HEK293 (cell line): ENCODE measurements at regions not wholly inside any gene's neighbourhood (a gene's known extent, or its start where the extent isn't known, plus 50 kb on each side); places are given as distances from the start of the nearest gene placed in this dataset.

Source experiments
- CTCF ChIA-PET: fragments of 350-600 bp; formaldehyde crosslinking; extraction: SDS; loops from one replicate; lab custom pipeline; 2021; ENCODE audit warnings: antibody characterized with exemption; lab: Yijun Ruan, JAX
- POLR2A ChIA-PET: fragments of 300-600 bp; formaldehyde crosslinking; extraction: SDS; loops from one replicate; lab custom pipeline; 2020; ENCODE audit warnings: antibody characterized with exemption, inconsistent platforms; lab: Yijun Ruan, JAX
- H3K27ac ChIP-seq: fragments of 200-500 bp; sonication (Bioruptor generic); 2 replicates; pipeline ENCODE4 v1.5.1; 2014; ENCODE audit warnings: low read depth, low read length, control low read depth, inconsistent platforms; ENCODE audit errors: extremely low read depth
- H3K36me3 ChIP-seq, 2 experiments: fragments of 200-500 bp in 1 of 2; sonication (Bioruptor generic) in 1 of 2; 1 replicate in 1 of 2; 2 replicates in 1 of 2; pipeline ENCODE4 v1.5.1; 2014 to 2017; ENCODE audit warnings: inconsistent platforms in 2 of 2, low read length in 2 of 2; ENCODE audit not compliant: control insufficient read depth in 2 of 2, insufficient read depth in 1 of 2
- H3K4me1 ChIP-seq: fragments of 200-500 bp; sonication (Bioruptor generic); 2 replicates; pipeline ENCODE4 v1.5.1; 2014; ENCODE audit warnings: mild to moderate bottlenecking, low read length, inconsistent platforms; ENCODE audit not compliant: control insufficient read depth, insufficient read depth
- H3K4me3 ChIP-seq: 2 replicates; pipeline ENCODE4 v1.5.1; 2011; ENCODE audit warnings: low read depth, mild to moderate bottlenecking, control low read depth, low read length, moderate library complexity
- H3K9me3 ChIP-seq: fragments of 200-500 bp; sonication (Bioruptor generic); 2 replicates; pipeline ENCODE4 v1.5.1; 2014; ENCODE audit warnings: low read depth, low read length, inconsistent platforms; ENCODE audit not compliant: control insufficient read depth, insufficient read depth
- BCL11A ChIP-seq: fragments of 450-650 bp; formaldehyde crosslinking; IDR thresholded peaks from 2 replicates; pipeline ENCODE4 v1.5.1; 2016; ENCODE audit warnings: low read depth, missing biosample characterization, missing genetic modification characterization
- FEZF1 ChIP-seq: fragments of 450-650 bp; formaldehyde crosslinking; IDR thresholded peaks from 2 replicates; pipeline ENCODE4 v1.5.1; 2016; ENCODE audit warnings: missing biosample characterization, missing genetic modification characterization
- GFI1B ChIP-seq: fragments of 450-650 bp; formaldehyde crosslinking; IDR thresholded peaks from 2 replicates; pipeline ENCODE4 v1.5.1; 2016; ENCODE audit warnings: missing biosample characterization, missing genetic modification characterization
- HOXD13 ChIP-seq: sonication (generic); formaldehyde crosslinking; IDR thresholded peaks from 2 replicates; pipeline ENCODE4 v1.8.0; 2022; ENCODE audit warnings: missing genetic modification reagents, borderline replicate concordance
- IKZF3 ChIP-seq: fragments of 450-650 bp; IDR thresholded peaks from 2 replicates; pipeline ENCODE4 v1.5.0; 2018; ENCODE audit warnings: missing biosample characterization, mild to moderate bottlenecking, missing genetic modification characterization, moderate library complexity
- KLF16 ChIP-seq: fragments of 450-650 bp; formaldehyde crosslinking; IDR thresholded peaks from 2 replicates; pipeline ENCODE4 v1.5.1; 2017; ENCODE audit warnings: missing biosample characterization, missing genetic modification characterization
- KLF8 ChIP-seq: fragments of 450-650 bp; formaldehyde crosslinking; IDR thresholded peaks from 2 replicates; pipeline ENCODE4 v1.5.1; 2016; ENCODE audit warnings: missing biosample characterization, missing genetic modification characterization
- OSR2 ChIP-seq: fragments of 450-650 bp; formaldehyde crosslinking; IDR thresholded peaks from 2 replicates; pipeline ENCODE4 v1.5.1; 2016; ENCODE audit warnings: missing biosample characterization, missing genetic modification characterization
- WT1 ChIP-seq: fragments of 450-650 bp; formaldehyde crosslinking; IDR thresholded peaks from 2 replicates; pipeline ENCODE4 v1.5.1; 2016; ENCODE audit warnings: missing biosample characterization, missing genetic modification characterization
- ZBTB17 ChIP-seq: fragments of 450-650 bp; formaldehyde crosslinking; IDR thresholded peaks from 2 replicates; pipeline ENCODE4 v1.5.1; 2016; ENCODE audit warnings: missing biosample characterization, missing genetic modification characterization
- ZFP41 ChIP-seq: fragments of 450-650 bp; formaldehyde crosslinking; IDR thresholded peaks from 2 replicates; pipeline ENCODE4 v1.5.1; 2016; ENCODE audit warnings: missing biosample characterization, missing genetic modification characterization, borderline replicate concordance
- ZNF10 ChIP-seq: fragments of 450-650 bp; formaldehyde crosslinking; IDR thresholded peaks from 2 replicates; pipeline ENCODE4 v1.5.1; 2017; ENCODE audit warnings: missing biosample characterization, missing genetic modification characterization
- ZNF266 ChIP-seq: fragments of 450-650 bp; formaldehyde crosslinking; IDR thresholded peaks from 2 replicates; pipeline ENCODE4 v1.5.1; 2016; ENCODE audit warnings: missing biosample characterization, missing genetic modification characterization, low read depth
- ZNF37A ChIP-seq: fragments of 450-650 bp; IDR thresholded peaks from 2 replicates; pipeline ENCODE4 v1.5.1; 2018; ENCODE audit warnings: missing biosample characterization, missing genetic modification characterization
- ZNF404 ChIP-seq: fragments of 450-650 bp; formaldehyde crosslinking; IDR thresholded peaks from 2 replicates; pipeline ENCODE4 v1.5.1; 2017; ENCODE audit warnings: missing biosample characterization, missing genetic modification characterization
- ZNF510 ChIP-seq: fragments of 450-650 bp; formaldehyde crosslinking; IDR thresholded peaks from 2 replicates; pipeline ENCODE4 v1.5.1; 2018; ENCODE audit warnings: mild to moderate bottlenecking, missing genetic modification characterization, missing biosample characterization; ENCODE audit not compliant: insufficient replicate concordance
- ZNF521 ChIP-seq: fragments of 450-650 bp; formaldehyde crosslinking; IDR thresholded peaks from 2 replicates; pipeline ENCODE4 v1.5.1; 2017; ENCODE audit warnings: missing biosample characterization, mild to moderate bottlenecking, missing genetic modification characterization
- ZNF621 ChIP-seq: fragments of 450-650 bp; formaldehyde crosslinking; IDR thresholded peaks from 2 replicates; pipeline ENCODE4 v1.5.1; 2017; ENCODE audit warnings: missing biosample characterization, missing genetic modification characterization
- ZNF654 ChIP-seq: fragments of 450-650 bp; formaldehyde crosslinking; IDR thresholded peaks from 2 replicates; pipeline ENCODE4 v1.5.1; 2016; ENCODE audit warnings: low read depth, missing biosample characterization, missing genetic modification characterization
- ZNF658 ChIP-seq: fragments of 450-650 bp; formaldehyde crosslinking; IDR thresholded peaks from 2 replicates; pipeline ENCODE4; 2016; ENCODE audit warnings: missing biosample characterization, missing genetic modification characterization
- ZNF830 ChIP-seq: fragments of 450-650 bp; IDR thresholded peaks from 2 replicates; pipeline ENCODE4 v1.5.0; 2018; ENCODE audit warnings: missing biosample characterization, missing genetic modification characterization, low read depth, mild to moderate bottlenecking, moderate library complexity
- TF ChIP-seq, protein P1 (sequence below): fragments of 450-650 bp; formaldehyde crosslinking; IDR thresholded peaks from 2 replicates; pipeline ENCODE4 v1.5.1; 2016; ENCODE audit warnings: missing biosample characterization, missing genetic modification characterization
- TF ChIP-seq, protein P2 (sequence below): fragments of 450-650 bp; formaldehyde crosslinking; IDR thresholded peaks from 2 replicates; pipeline ENCODE4 v1.5.1; 2016; ENCODE audit warnings: missing biosample characterization, missing genetic modification characterization
- TF ChIP-seq, protein P3 (sequence below): fragments of 450-650 bp; formaldehyde crosslinking; IDR thresholded peaks from 2 replicates; pipeline ENCODE4 v1.5.1; 2016; ENCODE audit warnings: missing biosample characterization, missing genetic modification characterization
- TF ChIP-seq, protein P4 (sequence below): fragments of 450-650 bp; formaldehyde crosslinking; IDR thresholded peaks from 2 replicates; pipeline ENCODE4 v1.5.1; 2016; ENCODE audit warnings: missing biosample characterization, missing genetic modification characterization
- TF ChIP-seq, protein P5 (sequence below): fragments of 450-650 bp; formaldehyde crosslinking; IDR thresholded peaks from 2 replicates; pipeline ENCODE4 v1.5.1; 2016; ENCODE audit warnings: missing biosample characterization, missing genetic modification characterization, low read depth

DNA sequence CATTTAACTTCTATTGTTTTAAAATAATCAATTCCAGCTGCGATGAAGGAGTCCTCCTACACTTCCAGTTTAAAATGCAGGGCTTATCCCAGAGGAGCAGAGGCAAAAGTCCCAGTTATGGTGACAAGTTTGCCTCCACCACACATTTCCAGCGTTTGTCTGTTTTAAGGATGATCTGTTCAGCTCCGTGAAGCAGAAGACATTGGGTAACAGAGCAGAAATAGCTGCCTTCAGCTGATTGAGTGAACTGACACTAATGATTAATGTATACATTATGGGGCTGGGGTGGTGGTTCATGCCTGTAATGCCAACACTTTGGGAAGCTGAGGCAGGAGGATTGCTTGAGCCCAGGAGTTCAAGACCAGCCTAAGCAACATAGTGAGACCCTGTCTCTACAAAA is 127.6 kb downstream of the HSD17B3 start:
- Histone ChIP-seq H3K4me1 (no peaks in the 10 kb centered on the region), H3K27ac (no peak overlapping the region), H3K9me3 (no peaks in the 10 kb centered on the region), H3K36me3 (no peaks in the 10 kb centered on the region), H3K4me3 (no peak overlapping the region)
- TF ChIP-seq GFI1B (tag by site-specific recombination) (no peak), ZNF404 (no peak), ZNF830 (tag by site-specific recombination) (no peak), OSR2 (tag by site-specific recombination) (no peak), ZBTB17 (tag by site-specific recombination) (no peak), KLF8 (tag by site-specific recombination) (no peak), ZNF37A (tag by site-specific recombination) (no peak), HOXD13 (CRISPR knock-in tag) (no peak)
- TF ChIP-seq, protein P1, sequence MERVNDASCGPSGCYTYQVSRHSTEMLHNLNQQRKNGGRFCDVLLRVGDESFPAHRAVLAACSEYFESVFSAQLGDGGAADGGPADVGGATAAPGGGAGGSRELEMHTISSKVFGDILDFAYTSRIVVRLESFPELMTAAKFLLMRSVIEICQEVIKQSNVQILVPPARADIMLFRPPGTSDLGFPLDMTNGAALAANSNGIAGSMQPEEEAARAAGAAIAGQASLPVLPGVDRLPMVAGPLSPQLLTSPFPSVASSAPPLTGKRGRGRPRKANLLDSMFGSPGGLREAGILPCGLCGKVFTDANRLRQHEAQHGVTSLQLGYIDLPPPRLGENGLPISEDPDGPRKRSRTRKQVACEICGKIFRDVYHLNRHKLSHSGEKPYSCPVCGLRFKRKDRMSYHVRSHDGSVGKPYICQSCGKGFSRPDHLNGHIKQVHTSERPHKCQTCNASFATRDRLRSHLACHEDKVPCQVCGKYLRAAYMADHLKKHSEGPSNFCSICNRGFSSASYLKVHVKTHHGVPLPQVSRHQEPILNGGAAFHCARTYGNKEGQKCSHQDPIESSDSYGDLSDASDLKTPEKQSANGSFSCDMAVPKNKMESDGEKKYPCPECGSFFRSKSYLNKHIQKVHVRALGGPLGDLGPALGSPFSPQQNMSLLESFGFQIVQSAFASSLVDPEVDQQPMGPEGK (tag by site-specific recombination): no peak
- TF ChIP-seq, protein P2, sequence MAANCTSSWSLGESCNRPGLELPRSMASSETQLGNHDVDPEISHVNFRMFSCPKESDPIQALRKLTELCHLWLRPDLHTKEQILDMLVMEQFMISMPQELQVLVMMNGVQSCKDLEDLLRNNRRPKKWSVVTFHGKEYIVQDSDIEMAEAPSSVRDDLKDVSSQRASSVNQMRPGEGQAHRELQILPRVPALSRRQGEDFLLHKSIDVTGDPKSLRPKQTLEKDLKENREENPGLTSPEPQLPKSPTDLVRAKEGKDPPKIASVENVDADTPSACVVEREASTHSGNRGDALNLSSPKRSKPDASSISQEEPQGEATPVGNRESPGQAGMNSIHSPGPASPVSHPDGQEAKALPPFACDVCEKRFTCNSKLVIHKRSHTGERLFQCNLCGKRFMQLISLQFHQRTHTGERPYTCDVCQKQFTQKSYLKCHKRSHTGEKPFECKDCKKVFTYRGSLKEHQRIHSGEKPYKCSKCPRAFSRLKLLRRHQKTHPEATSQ (tag by site-specific recombination): no peak
- POLR2A ChIA-PET: no interaction called here
- CTCF ChIA-PET: interaction anchor here (0.8 kb wide), 1 partner anchor 9 kb away, joined by 4 read pairs; no protein-coding TSS in a partner anchor

DNA sequence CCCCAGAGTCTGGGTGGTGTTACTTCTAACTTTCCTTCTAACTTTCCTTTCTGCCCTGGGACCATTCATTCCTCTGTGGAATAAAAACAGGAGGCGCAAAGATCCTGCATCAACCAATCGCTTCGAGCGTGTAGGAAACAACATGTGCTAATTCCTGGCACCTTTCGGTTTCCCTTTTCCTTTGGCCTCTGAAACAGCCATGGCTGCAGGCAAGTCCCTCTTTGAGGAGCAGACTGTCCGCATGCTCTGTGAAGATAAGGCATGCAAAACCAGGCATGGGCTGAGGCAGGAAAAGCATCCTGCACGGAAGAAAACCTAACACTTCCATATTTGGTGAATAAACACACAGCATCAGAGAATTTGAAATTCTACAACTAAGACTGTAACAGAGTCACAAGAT is 128.3 kb downstream of the HSD17B3 start:
- TF ChIP-seq, protein P3, sequence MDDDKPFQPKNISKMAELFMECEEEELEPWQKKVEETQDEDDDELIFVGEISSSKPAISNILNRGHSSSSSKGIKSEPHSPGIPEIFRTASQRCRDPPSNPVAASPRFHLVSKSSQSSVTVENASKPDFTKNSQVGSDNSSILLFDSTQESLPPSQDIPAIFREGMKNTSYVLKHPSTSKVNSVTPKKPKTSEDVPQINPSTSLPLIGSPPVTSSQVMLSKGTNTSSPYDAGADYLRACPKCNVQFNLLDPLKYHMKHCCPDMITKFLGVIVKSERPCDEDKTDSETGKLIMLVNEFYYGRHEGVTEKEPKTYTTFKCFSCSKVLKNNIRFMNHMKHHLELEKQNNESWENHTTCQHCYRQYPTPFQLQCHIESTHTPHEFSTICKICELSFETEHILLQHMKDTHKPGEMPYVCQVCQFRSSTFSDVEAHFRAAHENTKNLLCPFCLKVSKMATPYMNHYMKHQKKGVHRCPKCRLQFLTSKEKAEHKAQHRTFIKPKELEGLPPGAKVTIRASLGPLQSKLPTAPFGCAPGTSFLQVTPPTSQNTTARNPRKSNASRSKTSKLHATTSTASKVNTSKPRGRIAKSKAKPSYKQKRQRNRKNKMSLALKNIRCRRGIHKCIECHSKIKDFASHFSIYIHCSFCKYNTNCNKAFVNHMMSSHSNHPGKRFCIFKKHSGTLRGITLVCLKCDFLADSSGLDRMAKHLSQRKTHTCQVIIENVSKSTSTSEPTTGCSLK (tag by site-specific recombination): no peak
- TF ChIP-seq WT1 (tag by site-specific recombination) (no peak), ZNF621 (tag by site-specific recombination) (no peak), ZNF658 (tag by site-specific recombination) (no peak), ZFP41 (no peak), ZNF510 (tag by site-specific recombination) (no peak), BCL11A (no peak), ZNF521 (tag by site-specific recombination) (no peak), IKZF3 (no peak), ZNF10 (tag by site-specific recombination) (no peak), ZNF654 (tag by site-specific recombination) (no peak), KLF16 (tag by site-specific recombination) (no peak), FEZF1 (tag by site-specific recombination) (no peak), ZNF266 (tag by site-specific recombination) (no peak)
- TF ChIP-seq, protein P4, sequence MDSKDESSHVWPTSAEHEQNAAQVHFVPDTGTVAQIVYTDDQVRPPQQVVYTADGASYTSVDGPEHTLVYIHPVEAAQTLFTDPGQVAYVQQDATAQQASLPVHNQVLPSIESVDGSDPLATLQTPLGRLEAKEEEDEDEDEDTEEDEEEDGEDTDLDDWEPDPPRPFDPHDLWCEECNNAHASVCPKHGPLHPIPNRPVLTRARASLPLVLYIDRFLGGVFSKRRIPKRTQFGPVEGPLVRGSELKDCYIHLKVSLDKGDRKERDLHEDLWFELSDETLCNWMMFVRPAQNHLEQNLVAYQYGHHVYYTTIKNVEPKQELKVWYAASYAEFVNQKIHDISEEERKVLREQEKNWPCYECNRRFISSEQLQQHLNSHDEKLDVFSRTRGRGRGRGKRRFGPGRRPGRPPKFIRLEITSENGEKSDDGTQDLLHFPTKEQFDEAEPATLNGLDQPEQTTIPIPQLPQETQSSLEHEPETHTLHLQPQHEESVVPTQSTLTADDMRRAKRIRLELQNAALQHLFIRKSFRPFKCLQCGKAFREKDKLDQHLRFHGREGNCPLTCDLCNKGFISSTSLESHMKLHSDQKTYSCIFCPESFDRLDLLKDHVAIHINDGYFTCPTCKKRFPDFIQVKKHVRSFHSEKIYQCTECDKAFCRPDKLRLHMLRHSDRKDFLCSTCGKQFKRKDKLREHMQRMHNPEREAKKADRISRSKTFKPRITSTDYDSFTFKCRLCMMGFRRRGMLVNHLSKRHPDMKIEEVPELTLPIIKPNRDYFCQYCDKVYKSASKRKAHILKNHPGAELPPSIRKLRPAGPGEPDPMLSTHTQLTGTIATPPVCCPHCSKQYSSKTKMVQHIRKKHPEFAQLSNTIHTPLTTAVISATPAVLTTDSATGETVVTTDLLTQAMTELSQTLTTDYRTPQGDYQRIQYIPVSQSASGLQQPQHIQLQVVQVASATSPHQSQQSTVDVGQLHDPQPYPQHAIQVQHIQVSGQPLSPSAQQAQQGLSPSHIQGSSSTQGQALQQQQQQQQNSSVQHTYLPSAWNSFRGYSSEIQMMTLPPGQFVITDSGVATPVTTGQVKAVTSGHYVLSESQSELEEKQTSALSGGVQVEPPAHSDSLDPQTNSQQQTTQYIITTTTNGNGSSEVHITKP (tag by site-specific recombination): no peak
- TF ChIP-seq, protein P5, sequence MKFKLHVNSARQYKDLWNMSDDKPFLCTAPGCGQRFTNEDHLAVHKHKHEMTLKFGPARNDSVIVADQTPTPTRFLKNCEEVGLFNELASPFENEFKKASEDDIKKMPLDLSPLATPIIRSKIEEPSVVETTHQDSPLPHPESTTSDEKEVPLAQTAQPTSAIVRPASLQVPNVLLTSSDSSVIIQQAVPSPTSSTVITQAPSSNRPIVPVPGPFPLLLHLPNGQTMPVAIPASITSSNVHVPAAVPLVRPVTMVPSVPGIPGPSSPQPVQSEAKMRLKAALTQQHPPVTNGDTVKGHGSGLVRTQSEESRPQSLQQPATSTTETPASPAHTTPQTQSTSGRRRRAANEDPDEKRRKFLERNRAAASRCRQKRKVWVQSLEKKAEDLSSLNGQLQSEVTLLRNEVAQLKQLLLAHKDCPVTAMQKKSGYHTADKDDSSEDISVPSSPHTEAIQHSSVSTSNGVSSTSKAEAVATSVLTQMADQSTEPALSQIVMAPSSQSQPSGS (tag by site-specific recombination): no peak
- TF ChIP-seq, all 188 proteins: peak for 0
- Histone ChIP-seq H3K36me3 (no peaks in the 10 kb centered on the region), H3K4me3 (no peak overlapping the region), H3K4me1 (peaks cover 2% of the 10 kb centered on the region; the same call in 1 of the 2 replicates), H3K27ac (no peak overlapping the region), H3K9me3 (no peaks in the 10 kb centered on the region)
- ChIA-PET CTCF (no interaction called here), POLR2A (no interaction called here)
